HG03432 (cell line): ENCODE measurements at regions not wholly inside any gene's neighbourhood (a gene's known extent, or its start where the extent isn't known, plus 50 kb on each side); places are given as distances from the start of the nearest gene placed in this dataset.
"Not testable (repeated sequence)": the region's sequence is repeated elsewhere in the genome, so short reads cannot be mapped to it uniquely, and the experiment has no call there.

Experiments
- ATAC-seq: cut with Tn5 transposase; IDR thresholded peaks from one replicate; pipeline ENCODE4 v1.9.1; 2021; ENCODE audit warnings: mild to moderate bottlenecking, moderate library complexity; ENCODE audit not compliant: unreplicated experiment

GRCh38 chr4:110364911-110365520, 110.9 kb upstream of the ENPEP start:
- ATAC-seq = no peak

DNA sequence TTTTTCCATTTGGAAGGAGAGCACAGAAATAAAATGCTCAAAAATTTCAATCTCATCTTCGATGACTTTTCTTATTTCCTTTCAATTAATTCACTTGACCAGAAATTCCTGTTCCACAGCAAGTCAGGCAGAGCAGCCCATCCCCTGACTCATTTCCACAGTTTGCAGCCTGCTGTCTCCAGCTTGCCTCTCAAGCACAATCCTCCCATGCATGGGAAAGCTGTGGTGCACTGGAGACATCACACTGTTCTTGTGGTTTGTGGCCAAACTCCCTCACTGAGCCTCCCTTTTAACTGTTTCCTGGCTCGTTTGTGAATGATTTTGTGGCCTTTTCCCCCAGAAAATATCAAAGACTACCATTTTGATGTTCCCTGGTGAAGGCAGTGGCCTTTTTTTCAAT, 114.0 kb upstream of the ENPEP start:
- ATAC-seq = no peak

GRCh38 chr4:110359076-110359475, 116.9 kb upstream of the ENPEP start:
- no peak for ATAC-seq

DNA sequence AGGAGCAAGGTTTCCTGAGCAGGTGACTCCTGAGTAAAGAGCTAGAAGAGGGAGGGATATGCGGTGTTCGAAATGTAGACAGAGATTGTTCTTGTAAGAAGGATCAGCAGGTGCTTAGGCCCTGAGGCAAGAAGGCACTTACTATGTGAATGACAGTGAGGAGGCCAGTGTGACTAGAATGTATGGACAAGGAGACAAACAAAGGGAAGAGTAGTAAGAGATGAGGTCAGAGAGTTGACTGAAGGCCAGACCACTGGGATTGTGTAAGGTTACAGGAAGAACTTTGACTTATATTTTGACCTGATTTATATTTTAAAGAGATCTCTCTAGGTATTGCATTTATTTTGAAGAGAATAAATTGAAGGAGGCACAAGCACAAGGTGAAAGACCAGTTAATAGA, 118.4 kb upstream of the ENPEP start:
- ATAC-seq = no peak

DNA sequence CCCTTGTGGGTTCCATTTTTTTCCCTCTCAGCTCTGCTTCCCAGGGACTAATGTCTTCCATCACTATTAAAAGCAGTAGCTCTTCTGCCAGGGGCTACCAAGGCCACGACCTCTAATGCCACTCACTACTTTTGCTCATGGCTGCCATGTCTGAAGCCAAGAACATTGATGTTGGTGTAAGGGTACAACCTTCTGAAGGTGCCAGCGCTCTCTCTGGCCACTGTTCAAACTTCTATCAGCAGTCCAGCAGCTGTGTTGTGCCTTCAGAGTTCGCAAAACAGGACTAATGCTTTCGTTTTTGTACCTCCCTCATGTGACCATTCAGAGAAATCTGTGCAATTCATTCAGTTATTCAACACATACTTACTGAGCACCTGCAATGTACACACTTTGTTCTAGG, 121.5 kb upstream of the ENPEP start:
- no peak for ATAC-seq

DNA sequence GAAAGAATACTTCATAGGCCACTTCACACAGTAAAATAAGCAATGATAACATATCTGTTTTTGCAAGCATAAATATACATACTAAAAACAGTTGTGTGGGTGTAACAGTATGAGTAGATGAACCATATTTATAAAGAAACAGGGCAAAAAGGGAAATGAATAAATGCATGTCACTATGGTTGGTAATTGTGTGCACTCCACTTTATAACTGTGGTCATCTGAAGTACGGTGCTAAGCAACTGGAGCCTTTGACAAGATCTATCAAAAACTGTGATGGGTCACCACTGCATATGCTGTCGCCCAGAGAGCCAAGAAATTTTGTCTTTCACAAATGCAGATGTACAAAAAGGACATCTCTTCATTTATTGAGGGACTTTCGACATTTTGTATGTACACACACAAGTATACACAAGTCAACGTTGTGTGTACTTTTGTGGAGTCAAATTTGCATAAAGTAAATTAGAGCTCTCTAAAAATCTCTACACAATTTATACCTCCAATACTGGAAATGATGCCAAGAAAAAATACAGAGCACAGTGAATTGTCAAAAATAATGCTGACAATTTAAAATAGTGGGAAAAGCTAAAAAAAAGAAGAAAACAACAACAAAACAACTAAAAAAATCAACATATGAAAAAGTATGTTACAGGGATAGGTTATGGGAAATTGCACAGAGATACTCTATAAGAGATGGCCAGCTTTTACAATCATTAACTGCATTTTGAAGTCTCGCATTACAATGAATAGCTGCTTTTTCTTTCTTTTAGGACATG, 123.1 kb upstream of the ENPEP start:
- no peak for ATAC-seq

- ATAC-seq = no peak
Observed at GRCh38 chr4:110348711-110349383, 127.1 kb upstream of the ENPEP start.

GRCh38 chr4:110347805-110348204, 128.2 kb upstream of the ENPEP start:
- ATAC-seq = no peak

DNA sequence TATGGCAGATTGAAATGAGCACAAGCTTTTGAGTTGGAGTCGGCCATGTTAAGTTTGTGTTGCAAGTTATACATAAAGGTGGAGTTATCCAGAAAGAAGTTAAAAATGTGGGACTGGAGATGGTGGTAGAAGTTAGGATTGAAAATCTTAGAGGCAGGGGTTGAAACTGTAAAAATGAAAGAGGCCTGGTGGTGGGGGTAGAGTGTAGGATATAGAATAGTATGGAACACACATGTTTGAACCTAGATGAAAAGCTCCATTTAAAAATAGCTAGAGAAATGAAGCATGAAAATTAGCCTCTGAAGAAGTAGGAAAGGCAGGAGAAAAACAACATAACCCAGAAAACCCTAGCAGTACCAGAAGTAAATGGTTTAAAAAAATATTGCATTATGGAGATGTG, 131.8 kb upstream of the ENPEP start:
- ATAC-seq = peak; percentile 40

DNA sequence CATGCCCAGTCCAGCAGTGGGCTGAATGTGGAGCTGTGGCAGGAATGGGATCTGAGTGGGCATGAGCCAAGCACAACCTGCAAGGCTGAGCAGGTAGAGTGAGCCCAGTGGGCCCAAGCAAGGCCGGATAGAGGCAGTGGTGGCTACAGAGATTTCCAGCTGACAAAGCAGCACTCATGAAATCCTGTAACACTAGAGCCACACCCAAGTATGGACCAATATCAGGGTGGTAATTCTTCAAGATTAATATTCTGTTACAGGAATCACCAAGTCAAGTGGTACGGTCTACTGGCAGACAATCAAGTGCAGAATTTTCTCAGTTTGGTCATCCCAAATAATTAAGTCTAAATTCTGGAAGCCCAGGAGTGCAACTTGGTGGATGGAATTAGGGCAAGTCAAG, 132.4 kb upstream of the ENPEP start:
- no peak for ATAC-seq

- ATAC-seq = peak; percentile 85
Observed at GRCh38 chr4:110341118-110341517, 134.8 kb upstream of the ENPEP start.

DNA sequence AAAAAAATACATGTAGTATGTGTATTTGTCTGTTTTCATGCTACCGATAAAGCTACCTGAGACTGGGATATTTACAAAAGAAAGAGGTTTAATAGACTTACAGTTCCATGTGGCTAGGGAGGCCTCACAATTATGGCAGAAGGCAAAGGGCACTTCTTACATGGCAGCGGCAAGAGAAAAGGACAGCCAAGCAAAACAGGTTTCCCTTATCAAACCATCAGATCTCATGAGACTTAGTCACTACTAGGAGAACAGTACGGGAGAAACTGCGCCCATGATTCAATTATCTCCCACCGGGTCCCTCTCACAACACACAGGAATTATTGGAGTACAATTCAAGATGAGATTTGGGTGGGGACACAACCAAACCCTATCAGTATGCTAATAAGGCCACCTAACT, 137.0 kb upstream of the ELOVL6 start:
- ATAC-seq = no peak

DNA sequence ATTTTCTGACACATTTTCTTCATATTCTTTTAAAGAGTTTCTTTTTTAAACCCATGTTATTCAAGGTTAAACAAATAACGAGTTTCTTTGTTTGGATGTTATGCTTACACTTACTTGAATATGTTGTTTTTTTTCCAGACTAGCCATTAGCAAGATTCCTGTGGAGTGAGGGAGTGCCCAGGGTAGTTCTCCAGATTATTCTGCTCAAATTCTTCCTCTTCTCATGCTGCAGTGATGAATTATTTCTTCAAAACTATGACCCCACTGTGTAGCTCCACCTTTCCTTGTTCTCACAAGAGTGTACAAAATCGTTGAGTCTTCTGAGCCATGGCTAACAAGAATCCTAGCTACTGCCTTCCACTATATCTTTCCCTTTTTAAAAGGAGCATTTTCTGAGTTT, 134.1 kb upstream of the ELOVL6 start:
- no peak for ATAC-seq

DNA sequence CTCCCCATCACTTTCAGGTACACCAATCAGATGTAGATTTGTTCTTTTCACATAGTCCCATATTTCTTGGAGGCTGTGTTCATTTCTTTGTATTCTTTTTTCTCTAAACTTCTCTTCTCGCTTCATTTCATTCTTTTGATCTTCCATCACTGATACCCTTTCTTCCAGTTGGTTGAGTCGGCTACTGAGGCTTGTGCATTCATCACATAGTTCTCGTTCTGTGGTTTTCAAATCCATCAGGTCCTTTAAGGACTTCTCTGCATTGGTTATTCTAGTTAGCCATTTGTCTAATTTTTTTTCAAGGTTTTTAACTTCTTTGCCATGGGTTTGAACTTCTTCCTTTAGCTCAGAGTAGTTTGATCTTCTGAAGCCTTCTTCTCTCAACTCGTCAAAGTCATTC, 128.0 kb upstream of the ELOVL6 start:
- not testable (repeated sequence) for ATAC-seq

GRCh38 chr4:110310795-110311194, 112.4 kb upstream of the ELOVL6 start:
- ATAC-seq = peak; percentile 79

- no peak for ATAC-seq
Observed at GRCh38 chr4:110309675-110310074, 111.3 kb upstream of the ELOVL6 start.

DNA sequence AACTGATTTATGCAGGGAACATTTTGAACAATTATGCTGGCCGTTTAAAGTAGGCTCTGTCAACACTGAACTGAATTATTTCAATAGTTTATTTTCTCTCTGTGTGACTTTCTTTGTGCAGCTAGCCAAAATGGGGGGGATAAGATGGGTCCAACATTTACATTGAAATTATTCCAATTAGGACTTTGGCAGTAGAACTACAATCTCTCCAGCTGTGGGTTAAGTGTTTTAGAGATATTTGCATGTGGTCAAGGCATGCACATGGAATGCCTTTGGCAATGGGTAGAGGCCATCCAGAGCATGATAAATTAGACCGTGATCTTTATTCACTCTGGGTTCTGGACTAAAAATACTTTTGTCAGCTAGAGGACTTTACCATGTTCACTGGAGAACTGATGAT, 107.9 kb upstream of the ELOVL6 start:
- no peak for ATAC-seq

DNA sequence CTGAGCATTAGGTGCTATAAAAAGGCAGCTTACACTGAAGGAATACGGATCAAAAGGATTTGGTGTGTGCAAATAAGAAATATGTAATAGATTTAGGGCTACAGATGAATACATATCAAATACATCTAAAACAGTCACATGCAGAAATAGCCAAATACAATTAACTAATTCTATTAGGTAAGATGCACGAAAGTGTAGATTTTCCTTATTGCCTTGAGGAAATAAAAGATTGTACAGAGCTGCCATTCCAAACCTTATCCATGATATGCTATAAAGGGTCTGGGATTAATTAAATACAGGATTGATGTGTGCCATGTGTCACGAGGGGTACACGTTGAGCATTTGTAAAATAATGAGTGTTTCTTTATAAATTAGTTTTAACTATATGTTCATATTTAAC, 107.0 kb upstream of the ELOVL6 start:
- ATAC-seq = no peak

GRCh38 chr4:110296892-110297291, 98.5 kb upstream of the ELOVL6 start:
- peak; percentile 95 for ATAC-seq

DNA sequence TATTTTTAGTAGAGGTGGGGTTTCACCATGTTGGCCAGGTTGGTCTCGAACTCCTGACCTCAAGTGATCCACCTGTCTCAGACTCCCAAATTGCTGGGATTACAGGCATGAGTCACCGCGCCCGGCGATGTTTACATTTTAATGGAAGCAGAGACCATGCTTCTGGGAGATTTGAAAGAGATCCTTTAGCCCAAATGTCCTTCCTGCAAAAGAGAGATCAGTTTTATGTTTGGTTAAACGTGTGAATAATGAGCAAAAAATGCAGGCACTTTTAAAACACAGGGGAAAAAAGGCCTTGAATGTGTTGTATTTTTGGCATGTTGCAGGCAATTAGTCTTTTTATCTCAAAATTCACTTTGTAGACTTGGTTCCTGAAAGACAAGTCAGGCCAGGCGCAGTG, 95.8 kb upstream of the ELOVL6 start:
- no peak for ATAC-seq

DNA sequence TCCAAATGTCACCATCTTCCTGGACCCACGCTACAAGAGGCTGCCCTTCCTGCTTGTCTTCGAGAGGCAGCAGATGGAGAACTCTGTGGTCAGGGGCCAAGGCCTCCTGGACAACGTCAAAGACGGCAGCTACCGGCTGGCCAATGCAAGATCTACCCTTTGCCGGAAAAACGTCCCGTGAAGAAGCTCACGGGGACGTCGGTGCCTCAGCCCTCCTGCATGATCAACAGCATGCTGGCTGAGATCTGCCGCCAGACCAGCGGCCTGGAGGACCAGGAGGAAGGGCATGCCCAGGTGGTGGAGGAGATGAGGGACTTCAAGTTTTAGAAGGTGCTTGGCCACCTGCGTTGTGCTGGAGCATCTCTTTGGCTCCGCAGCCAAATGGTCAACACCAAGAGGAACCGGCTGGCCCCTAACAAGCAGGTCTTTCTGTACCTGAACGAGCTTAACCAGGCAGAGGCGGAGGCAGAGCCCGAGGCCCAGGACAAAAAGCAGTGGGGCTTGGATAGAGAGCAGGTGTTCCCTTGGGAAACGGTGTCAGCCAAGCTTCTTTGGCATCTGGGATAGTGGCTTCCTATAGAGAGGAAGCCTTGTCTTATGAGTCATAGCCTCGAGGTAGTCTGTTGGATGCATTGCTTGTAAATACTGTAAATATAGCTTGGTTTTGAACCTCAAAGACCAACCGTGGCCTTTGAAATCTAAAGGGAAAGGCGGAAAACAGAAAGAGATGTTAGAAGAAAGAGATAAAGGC, 94.8 kb upstream of the ELOVL6 start:
- no peak for ATAC-seq

DNA sequence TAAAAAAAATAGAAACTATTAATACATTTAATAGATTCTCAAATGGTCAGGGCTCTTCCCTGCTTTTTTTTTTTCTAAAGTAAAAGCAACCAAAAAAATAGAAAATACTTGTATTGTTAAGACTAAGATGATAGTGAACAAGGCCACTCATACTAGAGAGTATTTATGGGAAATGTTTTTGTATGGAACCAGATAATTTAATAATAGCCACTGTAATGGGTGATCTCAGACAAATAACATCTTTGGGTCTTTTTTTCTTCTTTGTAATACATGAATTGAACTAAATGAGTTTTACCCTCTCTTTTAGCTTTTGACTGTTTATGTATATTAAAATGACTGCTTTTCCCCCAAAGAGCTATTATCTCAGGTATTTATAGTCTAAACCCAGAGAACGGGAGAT, 92.1 kb upstream of the ELOVL6 start:
- ATAC-seq = no peak
